Prostate gland (tissue), 2 donors: ENCODE measurements at regions not wholly inside any gene's neighbourhood (a gene's known extent, or its start where the extent isn't known, plus 50 kb on each side); places are given as distances from the start of the nearest gene placed in this dataset.

ENCODE experiments used
- POLR2A ChIP-seq: fragments of 450-650 bp; IDR thresholded peaks from one replicate; pipeline ENCODE4 v1.6.1; 2016; ENCODE audit warnings: antibody characterized with exemption, mild to moderate bottlenecking
- POLR2AphosphoS5 ChIP-seq: sonication (generic); formaldehyde crosslinking; IDR thresholded peaks from one replicate; pipeline ENCODE4 v1.6.1; 2017; ENCODE audit warnings: antibody characterized with exemption
- TF ChIP-seq, protein P1 (sequence below), 4 experiments: fragments of 200-600 bp in 2 of 4; fragments of 450-650 bp in 2 of 4; sonication (generic) in 2 of 4; IDR thresholded peaks; 1 replicate in 3 of 4; 2 replicates in 1 of 4; pipeline ENCODE4 v1.5.1; 2016 to 2019; ENCODE audit warnings: antibody characterized with exemption in 4 of 4, mild to moderate bottlenecking in 2 of 4, moderate library complexity in 2 of 4

DNA sequence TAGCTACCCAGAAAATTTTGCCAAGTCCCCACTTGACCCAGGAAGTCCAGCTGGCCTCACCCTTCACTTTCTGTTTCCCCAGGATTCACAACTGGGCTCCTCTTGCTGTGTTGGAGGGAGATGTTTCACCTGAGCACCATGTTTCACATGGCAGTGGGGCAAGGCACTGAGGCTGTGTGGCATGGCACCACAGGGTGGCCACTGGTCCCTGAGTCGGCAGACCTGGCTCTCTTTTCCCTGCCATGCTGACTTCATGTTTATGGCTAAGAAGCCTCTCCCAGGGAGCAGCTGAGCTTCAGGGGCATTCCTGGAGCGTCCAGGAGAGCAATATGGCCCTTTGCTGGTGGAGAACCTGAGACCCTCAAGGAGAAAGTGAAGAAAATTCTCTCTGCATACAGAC lies 266.9 kb downstream of the RPS24 start:
- TF ChIP-seq, protein P1, sequence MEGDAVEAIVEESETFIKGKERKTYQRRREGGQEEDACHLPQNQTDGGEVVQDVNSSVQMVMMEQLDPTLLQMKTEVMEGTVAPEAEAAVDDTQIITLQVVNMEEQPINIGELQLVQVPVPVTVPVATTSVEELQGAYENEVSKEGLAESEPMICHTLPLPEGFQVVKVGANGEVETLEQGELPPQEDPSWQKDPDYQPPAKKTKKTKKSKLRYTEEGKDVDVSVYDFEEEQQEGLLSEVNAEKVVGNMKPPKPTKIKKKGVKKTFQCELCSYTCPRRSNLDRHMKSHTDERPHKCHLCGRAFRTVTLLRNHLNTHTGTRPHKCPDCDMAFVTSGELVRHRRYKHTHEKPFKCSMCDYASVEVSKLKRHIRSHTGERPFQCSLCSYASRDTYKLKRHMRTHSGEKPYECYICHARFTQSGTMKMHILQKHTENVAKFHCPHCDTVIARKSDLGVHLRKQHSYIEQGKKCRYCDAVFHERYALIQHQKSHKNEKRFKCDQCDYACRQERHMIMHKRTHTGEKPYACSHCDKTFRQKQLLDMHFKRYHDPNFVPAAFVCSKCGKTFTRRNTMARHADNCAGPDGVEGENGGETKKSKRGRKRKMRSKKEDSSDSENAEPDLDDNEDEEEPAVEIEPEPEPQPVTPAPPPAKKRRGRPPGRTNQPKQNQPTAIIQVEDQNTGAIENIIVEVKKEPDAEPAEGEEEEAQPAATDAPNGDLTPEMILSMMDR (IDR thresholded peaks at IDR 0.05): no peak
- TF ChIP-seq POLR2A (no peak), POLR2AphosphoS5 (no peak)
